SK-N-SH treated with all-trans-retinoic acid at 6 μM for 48 hours (cell line): ENCODE measurements at regions not wholly inside any gene's neighbourhood (a gene's known extent, or its start where the extent isn't known, plus 50 kb on each side); places are given as distances from the start of the nearest gene placed in this dataset.
"Not testable (repeated sequence)": the region's sequence is repeated elsewhere in the genome, so short reads cannot be mapped to it uniquely, and the experiment has no call there.

Source experiments
- ATAC-seq: fragments of 200-7000 bp; cut with Tn5 transposase; 3 replicates; pipeline ENCODE4 v1.9.1; 2020; ENCODE audit warnings: mild to moderate bottlenecking, moderate library complexity
- ARNTL ChIP-seq: fragments of 450-650 bp; formaldehyde crosslinking; IDR thresholded peaks from 2 replicates; pipeline ENCODE4 v1.5.0; 2020; ENCODE audit warnings: low read depth, mild to moderate bottlenecking, moderate library complexity, borderline replicate concordance
- BACH2 ChIP-seq: fragments of 250-450 bp; sonication (Bioruptor Pico); IDR thresholded peaks from 2 replicates; pipeline ENCODE4 v1.9.0; 2021; ENCODE audit warnings: mild to moderate bottlenecking, borderline replicate concordance
- CREB5 ChIP-seq: fragments of 250-450 bp; sonication (Bioruptor Pico); IDR thresholded peaks from 2 replicates; pipeline ENCODE4 v1.5.1; 2020; ENCODE audit warnings: low read depth, mild to moderate bottlenecking, moderate library complexity
- CSRNP3 ChIP-seq: fragments of 250-450 bp; sonication (Bioruptor Pico); IDR thresholded peaks from 2 replicates; pipeline ENCODE4 v1.5.1; 2021; ENCODE audit warnings: mild to moderate bottlenecking, moderate library complexity
- GLIS3 ChIP-seq: fragments of 250-450 bp; sonication (Bioruptor Pico); IDR thresholded peaks from 2 replicates; pipeline ENCODE4 v1.5.0; 2020; ENCODE audit warnings: mild to moderate bottlenecking, moderate library complexity
- OSR1 ChIP-seq: fragments of 250-450 bp; sonication (Bioruptor Pico); IDR thresholded peaks from 2 replicates; pipeline ENCODE4 v1.8.0; 2022; ENCODE audit warnings: moderate library complexity, mild to moderate bottlenecking, inconsistent platforms
- PATZ1 ChIP-seq: fragments of 250-450 bp; sonication (Bioruptor Pico); IDR thresholded peaks from 2 replicates; pipeline ENCODE4 v1.8.0; 2020; ENCODE audit warnings: mild to moderate bottlenecking, moderate library complexity, borderline replicate concordance
- PPARA ChIP-seq: fragments of 250-450 bp; sonication (Bioruptor Pico); IDR thresholded peaks from 2 replicates; pipeline ENCODE4 v1.5.0; 2020; ENCODE audit warnings: mild to moderate bottlenecking, borderline replicate concordance
- RARB ChIP-seq: fragments of 250-450 bp; sonication (Bioruptor Pico); IDR thresholded peaks from 2 replicates; pipeline ENCODE4 v1.8.0; 2021; ENCODE audit warnings: mild to moderate bottlenecking, moderate library complexity
- SNAI2 ChIP-seq: fragments of 250-450 bp; sonication (Bioruptor Pico); IDR thresholded peaks from 2 replicates; pipeline ENCODE4 v1.5.0; 2020; ENCODE audit warnings: mild to moderate bottlenecking, moderate library complexity
- TCF4 ChIP-seq: fragments of 250-450 bp; sonication (Bioruptor Pico); IDR thresholded peaks from 2 replicates; pipeline ENCODE4 v1.8.0; 2021; ENCODE audit warnings: mild to moderate bottlenecking, moderate library complexity, borderline replicate concordance
- TOX ChIP-seq: fragments of 250-450 bp; sonication (Bioruptor Pico); IDR thresholded peaks from 2 replicates; pipeline ENCODE4 v1.8.0; 2021; ENCODE audit warnings: mild to moderate bottlenecking, moderate library complexity, borderline replicate concordance
- TSHZ2 ChIP-seq: fragments of 250-450 bp; sonication (Bioruptor Pico); IDR thresholded peaks from 2 replicates; pipeline ENCODE4 v1.5.0; 2020; ENCODE audit warnings: mild to moderate bottlenecking, moderate library complexity
- ZFP3 ChIP-seq: fragments of 250-450 bp; sonication (Bioruptor Pico); IDR thresholded peaks from 2 replicates; pipeline ENCODE4 v1.5.0; 2020; ENCODE audit warnings: mild to moderate bottlenecking, moderate library complexity
- ZFP30 ChIP-seq: fragments of 450-650 bp; formaldehyde crosslinking; IDR thresholded peaks from 2 replicates; pipeline ENCODE4 v1.5.0; 2022; ENCODE audit warnings: mild to moderate bottlenecking, moderate library complexity
- ZNF70 ChIP-seq: fragments of 450-650 bp; formaldehyde crosslinking; IDR thresholded peaks from 2 replicates; pipeline ENCODE4 v1.5.0; 2020; ENCODE audit warnings: mild to moderate bottlenecking, moderate library complexity

- TF ChIP-seq RARB (CRISPR knock-in tag), result no peak
- ATAC-seq, result no peak
Observed at GRCh38 chr12:62009445-62009844, 250.8 kb upstream of the USP15 start.

GRCh38 chr12:62010331-62010906 lies 249.8 kb upstream of the USP15 start:
- ATAC-seq, result not testable (repeated sequence)

- ATAC-seq, result not testable (repeated sequence)
Observed at GRCh38 chr12:62010973-62011372, 249.2 kb upstream of the USP15 start.

- TF ChIP-seq PPARA (CRISPR knock-in tag) (no peak), TSHZ2 (CRISPR knock-in tag) (no peak), OSR1 (CRISPR knock-in tag) (no peak), PATZ1 (no peak), CREB5 (no peak), ARNTL (CRISPR knock-in tag) (no peak), ZFP30 (CRISPR knock-in tag) (no peak), GLIS3 (no peak), SNAI2 (CRISPR knock-in tag) (no peak), ZFP3 (CRISPR knock-in tag) (no peak), TCF4 (CRISPR knock-in tag) (no peak), ZNF70 (CRISPR knock-in tag) (no peak)
- ATAC-seq, result no peak
Observed at GRCh38 chr12:62014330-62014729, 245.9 kb upstream of the USP15 start.

- no peak for ATAC-seq
- TF ChIP-seq ARNTL (CRISPR knock-in tag) (no peak), BACH2 (CRISPR knock-in tag) (no peak), TCF4 (CRISPR knock-in tag) (no peak), PATZ1 (no peak), CSRNP3 (no peak), TOX (no peak)
Observed at GRCh38 chr12:62016021-62016420, 244.2 kb upstream of the USP15 start.
